ENCODE measurements at regions not wholly inside any gene's neighbourhood (a gene's known extent, or its start where the extent isn't known, plus 50 kb on each side); places are given as distances from the start of the nearest gene placed in this dataset.

- no peak overlapping the region for H2BK120ac ChIP-seq (ENCODE audit: insufficient read depth, low read length, poor library complexity)
- no peaks in the 10 kb centered on the region for H3K27me3 ChIP-seq (ENCODE audit: insufficient read depth, low read length)
- H3K4ac ChIP-seq (ENCODE audit: low read depth, low read length) = no peak overlapping the region
- no peak overlapping the region for H2AFZ ChIP-seq (ENCODE audit: insufficient read depth, low read length, poor library complexity)
- no peak overlapping the region for H3K18ac ChIP-seq (ENCODE audit: low read length)
- H3K79me1 ChIP-seq (ENCODE audit: low read length) = no peaks in the 10 kb centered on the region
- H4K91ac ChIP-seq (ENCODE audit: low read depth, low read length) = no peak overlapping the region
- no peak overlapping the region for H3K9ac ChIP-seq (ENCODE audit: low read length)
- H3K4me3 ChIP-seq (ENCODE audit: low read depth, low read length) = no peak overlapping the region
- H3K9me3 ChIP-seq (ENCODE audit: insufficient read depth, low read depth, low read length) = no peaks in the 10 kb centered on the region
- no peak overlapping the region for H2AK5ac ChIP-seq (ENCODE audit: low read length)
- no peak overlapping the region for H2BK12ac ChIP-seq (ENCODE audit: low read length)
- H3K14ac ChIP-seq (ENCODE audit: low read length) = no peak overlapping the region
- no peak overlapping the region for H3K4me2 ChIP-seq (ENCODE audit: low read length)
- H2BK5ac ChIP-seq (ENCODE audit: low read depth, low read length, poor library complexity) = no peak overlapping the region
- H3K4me1 ChIP-seq (ENCODE audit: control insufficient read depth in 1 of 2, insufficient read depth in 2 of 2, low read length in 2 of 2) = no peaks in the 10 kb centered on the region
- H3K79me2 ChIP-seq (ENCODE audit: control insufficient read depth, insufficient read depth, low read length, poor library complexity) = no peaks in the 10 kb centered on the region
- no peak for DNase-seq
- no peak overlapping the region for H4K8ac ChIP-seq (ENCODE audit: low read depth, low read length)
- no peak overlapping the region for H3K23ac ChIP-seq (ENCODE audit: low read length)
- no CpG with 5 or more reads among the region's 1 CpG for WGBS (ENCODE audit: extremely low coverage, insufficient coverage, insufficient read length)
- no peaks in the 10 kb centered on the region for H3K36me3 ChIP-seq (ENCODE audit: control insufficient read depth in 1 of 2, insufficient read depth in 2 of 2, low read length in 2 of 2)
- H3K27ac ChIP-seq (ENCODE audit: low read depth, low read length) = no peak overlapping the region
- H4K12ac ChIP-seq (ENCODE audit: low read depth, low read length) = no peak overlapping the region
Observed at GRCh38 chr2:107607054-107607453, 219.6 kb upstream of the RGPD4 start.

DNA sequence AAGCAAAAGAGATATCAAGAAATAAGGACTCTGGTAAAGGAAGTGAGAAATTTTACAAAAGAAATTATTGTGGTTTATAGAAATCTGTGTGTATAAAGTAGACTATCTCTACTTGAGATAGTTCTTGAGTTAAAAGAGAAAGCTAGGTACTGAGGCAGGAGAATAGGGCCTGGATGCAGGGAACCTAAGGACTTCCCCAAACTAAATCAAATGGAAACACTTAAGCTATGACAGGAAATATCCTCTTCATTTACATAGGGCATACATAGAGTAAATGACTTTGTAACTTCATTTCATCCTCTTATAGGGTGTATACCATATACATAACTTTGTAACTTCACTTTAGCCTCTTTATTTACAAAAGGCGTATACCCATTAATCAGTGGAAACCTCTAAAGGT lies 219.2 kb upstream of the RGPD4 start:
- Histone ChIP-seq H3K18ac (ENCODE audit: low read length) (no peak overlapping the region), H3K27ac (ENCODE audit: low read depth, low read length) (no peak overlapping the region), H3K79me2 (ENCODE audit: control insufficient read depth, insufficient read depth, low read length, poor library complexity) (no peaks in the 10 kb centered on the region), H4K8ac (ENCODE audit: low read depth, low read length) (no peak overlapping the region), H3K14ac (ENCODE audit: low read length) (no peak overlapping the region), H4K12ac (ENCODE audit: low read depth, low read length) (no peak overlapping the region), H3K27me3 (ENCODE audit: insufficient read depth, low read length) (no peaks in the 10 kb centered on the region), H3K4ac (ENCODE audit: low read depth, low read length) (no peak overlapping the region), H3K9ac (ENCODE audit: low read length) (no peak overlapping the region), H2BK12ac (ENCODE audit: low read length) (no peak overlapping the region), H3K79me1 (ENCODE audit: low read length) (no peaks in the 10 kb centered on the region), H3K9me3 (ENCODE audit: insufficient read depth, low read depth, low read length) (no peaks in the 10 kb centered on the region), H4K91ac (ENCODE audit: low read depth, low read length) (no peak overlapping the region), H2AFZ (ENCODE audit: insufficient read depth, low read length, poor library complexity) (no peak overlapping the region), H2BK5ac (ENCODE audit: low read depth, low read length, poor library complexity) (no peak overlapping the region), H2AK5ac (ENCODE audit: low read length) (no peak overlapping the region), H3K4me3 (ENCODE audit: low read depth, low read length) (no peak overlapping the region), H2BK120ac (ENCODE audit: insufficient read depth, low read length, poor library complexity) (no peak overlapping the region), H3K23ac (ENCODE audit: low read length) (no peak overlapping the region), H3K4me1 (ENCODE audit: control insufficient read depth in 1 of 2, insufficient read depth in 2 of 2, low read length in 2 of 2) (no peaks in the 10 kb centered on the region), H3K36me3 (ENCODE audit: control insufficient read depth in 1 of 2, insufficient read depth in 2 of 2, low read length in 2 of 2) (no peaks in the 10 kb centered on the region), H3K4me2 (ENCODE audit: low read length) (no peak overlapping the region)
- no peak for DNase-seq
- no CpG with 5 or more reads among the region's 1 CpG for WGBS (ENCODE audit: extremely low coverage, insufficient coverage, insufficient read length)

DNA sequence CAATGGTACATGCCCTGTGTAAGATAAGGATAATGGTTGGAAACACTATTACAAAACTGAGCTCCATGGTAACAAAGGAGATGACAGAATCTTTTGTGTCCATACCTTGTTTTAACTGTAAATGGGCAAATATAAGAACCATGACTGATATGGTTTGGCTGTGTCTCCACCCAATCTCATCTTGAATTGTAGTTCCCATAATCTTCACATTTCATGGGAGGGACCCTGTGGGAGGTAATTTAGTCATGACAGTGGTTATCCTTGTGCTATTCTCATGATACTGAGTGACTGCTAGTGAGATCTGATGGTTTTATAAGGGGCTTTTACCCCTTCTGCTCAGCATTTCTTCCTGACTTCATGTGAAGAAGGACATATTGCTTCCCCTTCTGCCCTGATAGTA lies 211.7 kb upstream of the RGPD4 start:
- no peaks in the 10 kb centered on the region for H3K27me3 ChIP-seq (ENCODE audit: insufficient read depth, low read length)
- no peak overlapping the region for H2BK120ac ChIP-seq (ENCODE audit: insufficient read depth, low read length, poor library complexity)
- no peak overlapping the region for H2AFZ ChIP-seq (ENCODE audit: insufficient read depth, low read length, poor library complexity)
- H4K8ac ChIP-seq (ENCODE audit: low read depth, low read length) = no peak overlapping the region
- DNase-seq = peak in 1 of 2 donors; percentile 1
- no peak overlapping the region for H3K4me2 ChIP-seq (ENCODE audit: low read length)
- no peak overlapping the region for H2BK5ac ChIP-seq (ENCODE audit: low read depth, low read length, poor library complexity)
- H3K23ac ChIP-seq (ENCODE audit: low read length) = no peak overlapping the region
- no peak overlapping the region for H4K12ac ChIP-seq (ENCODE audit: low read depth, low read length)
- H2BK12ac ChIP-seq (ENCODE audit: low read length) = no peak overlapping the region
- H3K4ac ChIP-seq (ENCODE audit: low read depth, low read length) = no peak overlapping the region
- H2AK5ac ChIP-seq (ENCODE audit: low read length) = no peak overlapping the region
- H3K9ac ChIP-seq (ENCODE audit: low read length) = no peak overlapping the region
- no peaks in the 10 kb centered on the region for H3K79me1 ChIP-seq (ENCODE audit: low read length)
- no peaks in the 10 kb centered on the region for H3K4me1 ChIP-seq (ENCODE audit: control insufficient read depth in 1 of 2, insufficient read depth in 2 of 2, low read length in 2 of 2)
- no peak overlapping the region for H3K27ac ChIP-seq (ENCODE audit: low read depth, low read length)
- no peak overlapping the region for H4K91ac ChIP-seq (ENCODE audit: low read depth, low read length)
- no peaks in the 10 kb centered on the region for H3K9me3 ChIP-seq (ENCODE audit: insufficient read depth, low read depth, low read length)
- no peaks in the 10 kb centered on the region for H3K79me2 ChIP-seq (ENCODE audit: control insufficient read depth, insufficient read depth, low read length, poor library complexity)
- H3K4me3 ChIP-seq (ENCODE audit: low read depth, low read length) = no peak overlapping the region
- H3K18ac ChIP-seq (ENCODE audit: low read length) = no peak overlapping the region
- no peak overlapping the region for H3K14ac ChIP-seq (ENCODE audit: low read length)
- no peaks in the 10 kb centered on the region for H3K36me3 ChIP-seq (ENCODE audit: control insufficient read depth in 1 of 2, insufficient read depth in 2 of 2, low read length in 2 of 2)

GRCh38 chr2:107618769-107619168 lies 207.9 kb upstream of the RGPD4 start:
- Histone ChIP-seq H3K27me3 (ENCODE audit: insufficient read depth, low read length) (no peaks in the 10 kb centered on the region), H3K9me3 (ENCODE audit: insufficient read depth, low read depth, low read length) (no peaks in the 10 kb centered on the region), H4K91ac (ENCODE audit: low read depth, low read length) (no peak overlapping the region), H3K14ac (ENCODE audit: low read length) (no peak overlapping the region), H2BK5ac (ENCODE audit: low read depth, low read length, poor library complexity) (no peak overlapping the region), H3K4me1 (ENCODE audit: control insufficient read depth in 1 of 2, insufficient read depth in 2 of 2, low read length in 2 of 2) (no peaks in the 10 kb centered on the region), H3K4me3 (ENCODE audit: low read depth, low read length) (no peak overlapping the region), H2AK5ac (ENCODE audit: low read length) (no peak overlapping the region), H4K8ac (ENCODE audit: low read depth, low read length) (no peak overlapping the region), H2BK12ac (ENCODE audit: low read length) (no peak overlapping the region), H4K12ac (ENCODE audit: low read depth, low read length) (no peak overlapping the region), H2BK120ac (ENCODE audit: insufficient read depth, low read length, poor library complexity) (no peak overlapping the region), H2AFZ (ENCODE audit: insufficient read depth, low read length, poor library complexity) (no peak overlapping the region), H3K9ac (ENCODE audit: low read length) (no peak overlapping the region), H3K4me2 (ENCODE audit: low read length) (no peak overlapping the region), H3K27ac (ENCODE audit: low read depth, low read length) (no peak overlapping the region), H3K23ac (ENCODE audit: low read length) (no peak overlapping the region), H3K79me1 (ENCODE audit: low read length) (no peaks in the 10 kb centered on the region), H3K4ac (ENCODE audit: low read depth, low read length) (no peak overlapping the region), H3K36me3 (ENCODE audit: control insufficient read depth in 1 of 2, insufficient read depth in 2 of 2, low read length in 2 of 2) (no peaks in the 10 kb centered on the region), H3K79me2 (ENCODE audit: control insufficient read depth, insufficient read depth, low read length, poor library complexity) (no peaks in the 10 kb centered on the region), H3K18ac (ENCODE audit: low read length) (no peak overlapping the region)
- DNase-seq = no peak

Measured in trophoblast cell (in vitro differentiated cells and primary cell).